GM19025 (cell line): ENCODE measurements at regions not wholly inside any gene's neighbourhood (a gene's known extent, or its start where the extent isn't known, plus 50 kb on each side); places are given as distances from the start of the nearest gene placed in this dataset.

Experiments
- ATAC-seq: cut with Tn5 transposase; IDR thresholded peaks from one replicate; pipeline ENCODE4 v1.9.1; 2021; ENCODE audit warnings: mild to moderate bottlenecking, low read depth, moderate library complexity; ENCODE audit not compliant: unreplicated experiment

DNA sequence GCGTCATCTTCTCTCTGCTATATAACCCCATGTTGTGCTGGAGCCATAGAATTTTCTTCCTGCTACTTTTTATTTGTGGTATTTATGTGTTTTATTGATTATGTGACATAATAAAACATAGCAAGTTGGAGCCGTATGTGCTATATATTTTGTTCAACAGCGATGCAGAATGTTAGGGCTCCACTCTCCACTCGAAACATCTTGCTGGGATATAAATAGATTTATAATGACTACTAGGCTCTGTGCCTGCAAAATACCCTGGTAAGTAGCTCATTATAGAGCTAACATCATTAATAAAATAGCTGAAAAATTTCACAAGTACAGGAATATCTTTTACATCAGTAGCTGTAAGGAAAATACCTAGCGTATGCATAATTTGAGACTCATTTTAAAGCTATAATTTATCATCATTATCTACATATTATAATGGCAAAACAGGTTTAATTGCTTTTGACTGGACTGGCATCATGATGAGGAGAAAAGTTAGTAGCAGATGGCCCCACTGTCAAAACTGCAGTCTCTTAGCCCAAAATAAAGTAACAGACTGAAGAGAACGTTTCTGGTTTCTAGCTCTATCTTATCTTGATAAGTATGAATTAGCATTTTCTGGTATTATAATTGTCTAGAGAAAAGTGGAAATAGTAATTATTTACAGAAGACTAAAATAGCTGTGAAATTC, 263.0 kb downstream of the NEDD1 start:
- no peak for ATAC-seq

DNA sequence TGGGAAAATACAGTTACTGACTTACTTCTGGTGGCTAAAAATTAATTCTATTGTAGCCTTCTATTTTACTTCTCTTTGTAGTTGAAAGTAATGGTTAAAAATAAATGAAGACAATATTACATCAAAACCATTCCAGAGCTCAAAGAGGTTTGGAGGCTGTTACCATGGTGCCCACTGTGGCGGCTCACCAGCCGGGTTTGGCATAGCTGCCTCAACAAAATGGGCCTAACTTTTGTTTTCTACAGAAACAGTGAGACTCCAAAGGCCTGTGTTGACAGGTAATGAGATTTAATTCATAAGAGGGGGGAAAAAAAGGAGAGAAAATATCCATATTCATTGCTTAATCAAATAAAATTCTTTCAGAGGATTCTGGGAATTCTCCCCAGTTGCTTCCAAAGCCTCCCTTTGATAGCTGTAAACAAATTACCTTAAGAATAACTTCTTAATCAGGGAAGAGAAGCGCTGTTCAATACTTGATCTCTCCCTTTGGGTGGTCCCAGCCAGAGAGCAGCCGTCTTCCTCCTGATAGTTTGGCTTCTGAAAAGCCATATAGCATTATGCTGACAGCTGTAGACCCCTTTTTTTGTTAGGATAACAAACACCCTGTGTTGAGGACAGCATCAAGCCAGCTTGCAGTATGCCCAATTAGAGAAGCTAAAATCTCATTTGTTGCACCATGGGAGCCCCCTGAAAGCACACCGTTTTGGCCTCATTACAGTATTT, 266.8 kb downstream of the NEDD1 start:
- ATAC-seq, result no peak

DNA sequence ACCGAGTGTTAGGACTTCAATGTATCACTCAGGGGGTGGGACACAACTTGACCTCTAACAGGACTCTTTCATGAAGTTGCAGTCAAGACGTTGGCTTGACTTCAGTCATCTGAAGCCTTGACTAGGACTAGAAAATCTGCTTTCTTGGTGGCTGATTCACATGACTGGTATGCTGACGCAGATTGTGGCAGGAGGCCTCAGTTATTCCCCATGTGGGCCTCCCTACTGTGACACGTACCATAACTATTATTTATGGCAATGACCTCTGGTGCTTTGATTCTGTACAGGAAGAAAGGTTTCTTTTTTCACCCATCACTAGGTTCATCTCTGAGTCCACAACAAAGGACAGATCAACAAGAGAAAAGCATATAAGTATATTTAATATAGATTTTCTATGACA, 270.4 kb downstream of the NEDD1 start:
- no peak for ATAC-seq

DNA sequence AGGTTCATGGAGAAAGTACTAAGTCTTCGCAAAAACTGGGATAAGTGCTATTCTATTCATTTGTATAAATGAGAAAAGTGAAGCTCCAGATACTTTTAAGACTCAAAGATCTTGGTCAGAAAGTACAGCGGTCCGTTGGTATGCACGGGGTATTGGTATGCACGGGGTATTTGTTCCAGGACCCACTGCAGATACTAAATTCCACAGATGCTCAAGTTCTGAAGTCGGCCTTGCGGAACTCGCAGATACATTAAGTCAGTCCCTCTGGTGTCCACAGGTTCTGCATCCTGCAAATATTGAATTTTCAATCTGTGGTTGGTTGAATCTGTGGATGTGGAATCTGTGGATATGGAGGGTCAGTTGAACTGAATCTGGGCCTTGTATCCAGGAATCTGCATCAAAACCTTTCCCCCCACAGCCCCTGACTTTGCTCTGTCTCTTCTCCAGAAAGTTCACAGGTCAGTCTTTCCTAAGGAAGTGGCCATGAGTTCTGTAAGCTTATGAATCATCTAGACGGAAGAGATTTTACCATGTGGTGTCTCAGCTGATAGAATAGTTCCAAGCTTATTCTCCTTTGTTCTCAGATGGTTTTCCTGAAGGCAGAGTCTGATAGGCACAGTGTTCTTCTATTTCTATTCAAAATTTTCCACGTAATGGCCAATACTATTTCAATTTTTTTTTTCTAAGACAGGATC, 274.7 kb downstream of the NEDD1 start:
- ATAC-seq, result no peak

DNA sequence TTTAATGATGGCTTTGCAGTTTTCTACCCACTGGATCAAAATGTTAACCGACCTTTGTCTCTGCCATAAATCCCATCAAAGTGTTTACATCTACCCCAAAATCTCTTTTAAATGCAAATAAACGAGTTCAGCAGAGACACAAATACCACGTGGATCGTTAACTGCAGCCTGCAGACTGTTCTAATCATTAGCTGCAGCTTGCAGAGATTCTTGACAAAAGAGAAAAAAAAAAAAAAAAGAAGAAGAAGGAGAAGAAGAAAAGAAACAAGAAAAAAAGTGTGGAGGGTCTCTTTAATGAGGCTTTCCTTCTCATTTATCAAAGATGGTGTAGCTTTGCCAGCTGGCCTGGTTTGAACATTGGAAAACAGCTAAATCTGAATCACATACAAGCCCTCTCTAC, 275.7 kb downstream of the NEDD1 start:
- ATAC-seq, result no peak

DNA sequence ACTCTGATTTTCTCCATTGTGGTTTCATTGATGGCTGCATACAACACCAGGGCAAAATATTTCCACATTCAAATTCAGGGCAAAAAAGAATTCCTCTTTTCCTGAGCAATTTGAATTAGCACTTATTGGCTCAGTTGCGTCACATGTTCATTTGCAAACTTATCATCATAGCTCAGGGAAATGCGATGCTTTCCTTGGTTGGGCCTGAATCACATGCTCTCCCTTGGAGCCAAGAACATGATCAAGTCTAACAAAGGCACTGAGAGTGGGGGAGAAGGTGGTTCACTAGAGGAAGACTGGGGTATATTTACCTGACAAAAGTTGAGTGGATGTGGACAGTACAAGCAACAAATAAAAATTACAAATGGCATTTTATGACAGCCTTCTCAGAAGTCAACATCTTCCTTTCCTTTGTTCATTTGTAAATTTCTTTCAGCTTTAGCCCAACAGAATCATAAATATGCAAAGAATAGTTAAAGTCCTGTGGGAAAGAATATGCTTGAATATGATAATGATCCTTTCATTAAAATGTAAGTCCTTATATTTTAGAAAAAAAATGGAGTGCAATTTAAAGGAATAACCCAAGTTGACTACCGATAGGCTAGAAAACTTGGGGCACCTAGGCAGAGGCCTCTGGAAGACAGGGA, 277.2 kb downstream of the NEDD1 start:
- ATAC-seq, result no peak

DNA sequence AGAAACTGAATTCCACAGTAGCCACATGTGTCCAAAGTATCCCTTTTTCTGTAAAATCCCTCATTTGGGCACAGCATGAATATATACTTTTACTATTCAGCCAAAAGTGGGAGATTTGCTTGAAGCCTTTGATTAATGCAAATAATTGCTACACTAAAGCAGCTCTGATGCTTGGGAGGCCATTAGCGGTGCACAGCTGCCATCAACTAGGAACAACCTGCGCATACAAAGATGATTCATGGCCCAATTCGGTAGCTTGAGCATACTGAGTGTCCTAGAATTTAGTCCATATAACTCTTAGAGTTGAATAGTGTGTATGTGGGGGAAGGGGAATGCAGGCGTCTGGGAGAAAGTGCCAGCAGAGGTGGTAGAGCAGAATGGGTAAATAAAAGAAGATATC, 277.0 kb upstream of the RMST start:
- no peak for ATAC-seq

DNA sequence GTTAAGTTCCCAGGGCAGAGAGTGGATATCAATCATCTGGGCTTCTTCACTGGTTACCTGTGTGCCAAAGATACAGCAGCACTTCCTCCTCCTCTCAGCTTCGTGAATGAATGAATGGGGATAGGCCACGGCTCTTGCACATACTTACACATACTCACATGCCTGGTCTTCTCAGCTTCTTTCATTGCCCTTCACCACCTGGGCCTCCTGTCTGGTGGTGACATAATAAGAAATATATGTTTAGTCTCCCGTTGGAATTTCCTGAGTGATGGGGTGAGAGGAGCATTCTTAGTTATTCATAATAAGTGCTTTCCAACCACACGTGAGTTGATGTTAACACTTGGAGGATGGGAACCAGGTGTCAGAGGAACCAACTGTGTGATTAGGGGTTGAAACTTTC, 268.1 kb upstream of the RMST start:
- no peak for ATAC-seq

DNA sequence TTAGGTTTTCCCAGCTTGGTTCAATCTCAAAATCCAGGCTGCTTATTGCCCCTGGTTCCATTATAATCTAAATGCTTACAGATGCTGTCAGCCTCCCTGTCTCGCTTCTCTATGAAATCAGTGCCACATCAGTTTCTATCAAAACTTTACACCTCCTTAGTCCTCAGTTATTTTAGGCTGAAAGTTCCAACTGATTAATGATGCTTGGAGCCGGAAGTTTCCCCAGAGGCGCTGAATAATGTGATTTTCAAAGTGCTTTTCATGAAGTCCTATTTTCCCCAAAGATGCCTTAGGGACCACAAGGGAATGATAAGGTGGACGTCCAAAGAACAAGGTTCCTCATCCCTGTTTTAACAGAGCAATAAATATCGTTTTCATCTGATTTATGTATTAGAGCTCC, 262.4 kb upstream of the RMST start:
- no peak for ATAC-seq

DNA sequence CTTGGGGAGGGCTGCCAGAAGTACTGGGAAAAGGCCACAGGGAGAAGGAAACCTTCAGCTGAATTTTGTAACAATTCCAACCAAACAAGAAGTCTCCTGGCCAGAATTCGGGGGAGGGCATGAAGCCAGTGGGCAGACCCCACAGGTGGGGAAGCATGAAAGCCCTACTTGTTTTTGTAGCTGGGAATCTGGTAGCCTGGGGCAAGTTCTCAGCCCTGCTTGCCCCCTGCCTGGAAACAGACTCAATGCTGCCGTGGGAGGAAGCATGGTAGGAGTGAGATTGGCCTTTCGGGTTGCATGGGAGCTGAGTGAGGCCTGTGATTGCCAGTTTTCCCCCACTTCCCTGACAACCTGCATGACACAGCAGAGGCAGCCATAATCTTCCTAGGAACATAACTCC, 259.2 kb upstream of the RMST start:
- ATAC-seq, result no peak

DNA sequence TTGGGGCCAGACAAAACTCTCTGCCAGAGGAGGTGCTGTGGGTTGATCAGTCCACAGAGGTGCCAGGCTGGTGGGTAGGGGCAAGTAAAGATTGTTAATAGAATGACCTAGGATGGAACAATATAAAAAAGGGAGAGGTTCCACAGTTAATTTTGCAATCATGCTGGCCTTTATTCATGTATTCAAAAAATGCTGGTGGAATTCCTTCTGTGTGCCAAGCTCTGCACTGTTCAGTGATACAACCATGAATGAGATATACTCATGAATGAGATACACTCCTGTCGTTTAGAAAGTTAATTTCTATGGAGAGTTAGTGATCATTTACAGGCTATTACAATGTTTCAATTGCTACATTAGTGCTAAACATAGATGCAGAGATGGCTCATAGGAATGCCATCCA, 252.6 kb upstream of the RMST start:
- ATAC-seq, result no peak

DNA sequence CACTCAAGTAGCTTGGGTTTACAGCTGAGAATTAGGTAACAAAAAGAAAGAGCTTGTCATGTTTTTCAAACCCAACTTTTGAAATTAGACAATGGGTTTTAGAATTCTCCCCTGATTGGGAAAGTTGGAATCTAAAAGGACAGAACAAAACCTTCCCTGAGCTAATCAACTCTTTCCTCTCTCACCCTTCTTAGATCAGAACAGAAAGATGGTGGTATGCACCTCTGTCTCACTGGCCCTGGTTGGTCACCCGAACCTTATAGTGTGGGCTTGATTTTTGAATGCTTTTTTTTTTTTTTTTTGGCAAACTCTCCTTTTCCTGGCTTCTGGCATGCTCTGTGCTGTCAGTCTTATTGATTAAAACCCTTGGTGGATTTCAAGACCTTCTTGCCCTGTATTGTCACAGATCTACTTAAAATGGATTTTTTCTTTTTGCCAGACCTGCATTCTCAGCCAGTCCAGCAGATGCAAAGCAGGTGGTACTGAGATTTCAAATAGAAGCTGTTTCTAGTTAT, 251.1 kb upstream of the RMST start:
- ATAC-seq, result no peak

DNA sequence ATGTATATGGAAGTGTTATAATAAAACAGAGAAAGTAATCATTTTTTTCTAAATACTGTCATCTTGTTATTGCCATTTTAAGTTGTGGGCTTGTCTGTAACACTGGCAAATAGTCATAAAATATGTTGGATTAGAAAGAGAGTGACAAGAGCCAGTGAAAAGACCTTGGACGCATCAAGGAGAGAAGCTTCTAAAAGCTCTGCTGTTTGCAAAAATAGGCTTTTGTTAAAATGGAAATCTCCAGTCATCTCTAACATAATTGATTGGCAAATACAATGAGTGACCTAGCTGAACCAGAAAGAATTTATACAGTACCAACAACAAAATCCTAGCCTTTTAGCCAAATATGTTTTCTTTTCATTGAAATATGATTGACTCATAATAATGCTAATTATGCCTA, 245.8 kb upstream of the RMST start:
- no peak for ATAC-seq

DNA sequence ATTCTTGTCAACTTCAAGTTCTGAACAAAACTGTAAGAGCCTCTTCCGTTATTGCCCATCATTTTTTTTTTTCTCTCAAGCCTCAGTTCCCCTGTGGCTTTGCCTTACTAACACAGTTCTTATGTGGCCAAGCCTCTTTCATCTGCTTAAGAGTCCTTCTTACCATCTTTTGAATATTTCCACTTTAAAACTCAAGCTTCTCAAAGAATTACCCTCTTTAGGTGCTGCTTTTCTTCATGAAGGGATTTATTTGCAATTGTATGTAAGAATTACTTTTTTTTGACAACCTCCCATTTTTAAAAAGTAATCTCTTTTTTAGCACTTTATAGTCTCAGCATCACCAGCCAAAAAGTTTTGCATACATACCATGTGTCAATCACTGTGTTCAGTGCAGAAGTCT, 240.2 kb upstream of the RMST start:
- ATAC-seq, result no peak

DNA sequence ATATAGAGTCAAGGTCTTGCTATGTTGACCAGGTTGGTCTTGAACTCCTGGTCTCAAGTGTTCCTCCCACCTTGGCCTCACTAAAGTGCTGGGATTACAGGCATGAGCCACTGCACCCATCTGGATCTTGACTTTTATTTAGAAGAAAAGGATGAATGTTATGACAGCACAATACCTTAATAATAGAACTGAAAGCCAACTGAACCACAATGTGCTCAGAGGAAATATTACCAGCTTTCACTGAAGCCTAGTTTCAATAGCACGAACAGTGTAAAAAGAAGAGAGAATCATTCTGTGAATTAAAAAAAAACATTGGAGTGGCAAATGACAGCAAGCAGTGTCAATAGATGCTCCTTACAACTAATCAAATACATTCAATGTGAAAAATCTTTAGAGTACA, 239.2 kb upstream of the RMST start:
- ATAC-seq, result no peak

DNA sequence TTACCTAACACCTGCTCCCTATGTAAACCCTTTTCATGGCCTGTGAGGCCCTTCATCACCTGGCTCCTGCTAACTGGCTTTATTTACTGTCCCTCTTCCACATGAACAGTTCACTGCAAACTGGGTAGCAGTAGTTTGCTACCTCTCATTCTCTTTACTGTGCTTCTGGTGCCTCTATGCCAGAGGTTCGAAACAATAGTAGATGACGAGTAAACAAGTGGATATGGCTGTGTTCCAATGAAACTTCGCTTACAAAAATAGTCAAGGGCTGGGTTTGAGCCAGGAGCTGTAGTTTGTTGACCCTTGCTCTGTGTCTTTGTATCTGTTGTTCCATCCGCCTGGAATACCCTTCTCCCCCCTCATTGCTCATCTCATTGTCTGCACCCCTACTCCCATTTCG, 233.6 kb upstream of the RMST start:
- no peak for ATAC-seq

DNA sequence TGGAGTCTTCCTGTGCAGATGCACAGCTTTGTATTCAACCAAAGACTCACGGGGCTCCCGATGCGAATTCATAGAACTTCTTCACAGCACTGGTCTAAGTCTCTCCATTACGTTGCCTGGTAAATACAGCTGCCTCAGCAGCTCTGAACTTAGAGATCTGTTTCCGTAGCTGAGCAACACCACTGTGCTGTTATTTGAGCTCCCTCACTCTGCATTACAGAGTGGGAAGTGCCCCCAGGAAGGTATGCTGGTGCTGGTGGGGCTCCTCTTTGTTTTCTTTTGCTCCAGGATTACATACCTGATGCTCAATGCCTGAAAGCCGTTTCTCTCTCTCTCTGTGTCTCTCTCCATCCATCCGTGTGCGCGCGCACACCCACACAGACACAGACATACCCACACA, 227.5 kb upstream of the RMST start:
- ATAC-seq, result no peak

DNA sequence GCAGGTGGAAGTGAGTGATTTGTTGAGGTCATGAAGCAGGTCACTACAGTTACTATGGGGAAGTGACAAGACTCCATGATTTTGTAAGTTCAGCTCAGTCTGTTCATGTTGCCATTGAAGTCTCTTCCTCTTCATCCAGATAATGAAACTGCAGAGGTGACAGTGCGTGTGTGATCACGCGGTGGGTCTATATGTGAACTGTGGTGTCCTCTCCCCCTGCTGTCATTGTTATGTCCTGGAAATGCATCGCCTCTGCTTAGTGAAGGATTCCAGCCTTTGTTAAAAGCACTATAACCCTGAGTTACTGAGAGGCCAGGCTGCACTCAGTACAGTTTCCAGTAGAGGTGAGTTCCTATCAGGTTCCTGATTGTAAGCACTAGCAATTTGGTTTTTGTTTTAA, 216.2 kb upstream of the RMST start:
- no peak for ATAC-seq

DNA sequence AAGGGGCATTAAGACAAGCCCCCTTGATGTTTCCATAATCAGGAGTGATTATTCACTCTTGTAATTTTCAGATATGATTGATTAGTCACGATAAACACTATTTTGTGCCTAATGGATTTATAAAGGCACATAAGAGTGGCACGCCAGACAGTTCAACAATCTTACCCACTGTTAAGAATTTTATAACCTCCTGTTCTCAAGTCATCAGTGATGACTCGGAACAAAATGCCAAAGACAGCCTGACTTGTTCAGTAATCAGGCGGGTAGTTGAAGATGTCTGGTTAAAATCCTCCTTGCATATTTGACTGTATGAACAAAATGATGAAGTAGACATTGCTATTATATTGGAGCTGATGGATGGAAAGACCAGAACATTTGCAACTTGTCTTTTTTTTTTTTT, 212.1 kb upstream of the RMST start:
- ATAC-seq, result no peak

DNA sequence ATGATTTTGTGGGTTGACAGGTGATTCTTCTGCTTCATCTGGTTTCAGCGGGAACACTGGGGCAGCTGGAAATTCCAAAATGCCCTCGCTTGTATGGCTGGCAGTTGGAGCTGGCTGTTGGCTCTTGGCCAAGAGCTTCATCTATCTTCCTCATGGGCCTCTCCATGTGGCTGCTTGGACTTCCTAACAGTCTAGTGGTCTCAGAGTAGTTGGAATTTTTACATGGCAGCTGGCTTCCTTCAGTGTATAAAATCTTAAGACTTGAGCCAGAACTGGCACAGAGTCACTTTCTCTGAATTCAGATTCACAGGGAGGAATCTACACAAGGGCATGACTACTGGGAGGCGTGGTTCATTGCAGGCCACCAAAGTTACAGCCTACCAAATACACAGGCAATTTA, 204.9 kb upstream of the RMST start:
- ATAC-seq, result no peak

DNA sequence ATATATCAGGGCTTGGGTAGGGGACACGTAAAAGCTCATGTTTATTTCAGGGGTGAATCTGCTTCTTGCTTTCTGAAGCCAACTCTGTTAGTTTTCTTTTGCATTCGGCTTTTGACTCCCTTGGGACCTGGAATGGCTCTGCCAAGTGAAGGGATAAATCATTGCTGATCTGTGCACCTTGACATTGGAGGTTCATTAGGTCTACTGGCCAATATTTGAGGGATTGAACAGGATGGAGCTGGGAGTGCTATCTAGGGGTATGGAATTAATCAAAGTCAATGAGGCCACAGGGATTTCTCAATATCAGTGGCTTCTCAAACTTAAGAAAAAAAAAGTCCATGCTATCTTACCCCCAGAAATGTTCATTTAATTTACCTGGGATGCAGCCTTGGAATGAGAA, 203.5 kb upstream of the RMST start:
- no peak for ATAC-seq
